MM.1S (cell line): ENCODE measurements at regions not wholly inside any gene's neighbourhood (a gene's known extent, or its start where the extent isn't known, plus 50 kb on each side); places are given as distances from the start of the nearest gene placed in this dataset.

Experiments
- DNase-seq: peaks from one replicate; pipeline ENCODE4 v3.0.0-alpha.2; 2015
- H2AFZ ChIP-seq: fragments of 300-600 bp; sonication (generic); 2 replicates; pipeline ENCODE4 v1.6.0; 2016; ENCODE audit warnings: antibody characterized with exemption, low read length
- H3F3A ChIP-seq: fragments of 300-600 bp; sonication (generic); 2 replicates; pipeline ENCODE4 v1.6.1; 2016; ENCODE audit warnings: mild to moderate bottlenecking, antibody characterized with exemption, low read length, moderate library complexity, mixed read lengths; ENCODE audit not compliant: insufficient read depth
- H3K27ac ChIP-seq: fragments of 300-600 bp; sonication (generic); 2 replicates; pipeline ENCODE4 v1.5.1; 2016; ENCODE audit warnings: mild to moderate bottlenecking, low read length
- H3K27me3 ChIP-seq: fragments of 300-600 bp; sonication (generic); replicated peaks from 2 replicates; pipeline ENCODE4 v1.6.0; 2016; ENCODE audit warnings: low read length; ENCODE audit not compliant: insufficient read depth
- H3K36me3 ChIP-seq: fragments of 300-600 bp; sonication (generic); replicated peaks from 2 replicates; pipeline ENCODE4 v1.6.1; 2016; ENCODE audit warnings: mild to moderate bottlenecking, low read length, mixed read lengths; ENCODE audit not compliant: insufficient read depth
- H3K4me1 ChIP-seq: fragments of 300-600 bp; sonication (generic); 2 replicates; pipeline ENCODE4 v1.6.1; 2016; ENCODE audit warnings: low read length, mixed read lengths
- H3K4me2 ChIP-seq: fragments of 300-600 bp; sonication (generic); 2 replicates; pipeline ENCODE4 v1.6.0; 2016; ENCODE audit warnings: low read depth, low read length
- H3K4me3 ChIP-seq: fragments of 300-600 bp; sonication (generic); 2 replicates; pipeline ENCODE4 v1.5.1; 2016; ENCODE audit warnings: low read length, mixed read lengths
- H3K79me2 ChIP-seq: fragments of 300-600 bp; sonication (generic); 2 replicates; pipeline ENCODE4 v1.6.1; 2016; ENCODE audit warnings: mixed run types, low read length, mixed read lengths
- H3K9ac ChIP-seq: fragments of 300-600 bp; sonication (generic); 2 replicates; pipeline ENCODE4 v1.6.1; 2016; ENCODE audit warnings: low read length, mixed read lengths
- H3K9me2 ChIP-seq: fragments of 300-600 bp; sonication (generic); replicated peaks from 2 replicates; pipeline ENCODE4 v1.6.1; 2016; ENCODE audit warnings: mild to moderate bottlenecking, low read length, mixed read lengths; ENCODE audit not compliant: insufficient read depth
- H3K9me3 ChIP-seq: fragments of 300-600 bp; sonication (generic); replicated peaks from 2 replicates; pipeline ENCODE4 v1.6.1; 2016; ENCODE audit warnings: mild to moderate bottlenecking, low read length, mixed read lengths; ENCODE audit not compliant: insufficient read depth
- H4K20me1 ChIP-seq: fragments of 300-600 bp; sonication (generic); 2 replicates; pipeline ENCODE4 v1.6.1; 2016; ENCODE audit warnings: mild to moderate bottlenecking, low read length, moderate library complexity, mixed read lengths; ENCODE audit not compliant: insufficient read depth
- CTCF ChIP-seq: fragments of 300-600 bp; sonication (generic); IDR thresholded peaks from 2 replicates; pipeline ENCODE4 v1.5.1; 2016; ENCODE audit warnings: antibody characterized with exemption, low read length, mixed read lengths
- EZH2 ChIP-seq: fragments of 300-600 bp; sonication (generic); optimal IDR thresholded peaks from 2 replicates; pipeline ENCODE3; 2017; ENCODE audit warnings: low read depth, mild to moderate bottlenecking, antibody characterized with exemption, low read length, mixed read lengths
- EZH2phosphoT487 ChIP-seq: fragments of 300-600 bp; sonication (generic); IDR thresholded peaks from 2 replicates; pipeline ENCODE4 v1.6.1; 2018; ENCODE audit warnings: antibody characterized with exemption, low read length

- Histone ChIP-seq H3K9me2 (no peaks in the 10 kb centered on the region), H3F3A (no peaks in the 10 kb centered on the region), H3K79me2 (no peaks in the 10 kb centered on the region), H3K4me3 (no peak overlapping the region), H3K36me3 (no peaks in the 10 kb centered on the region), H2AFZ (no peak overlapping the region), H3K4me1 (no peaks in the 10 kb centered on the region), H3K27me3 (no peaks in the 10 kb centered on the region), H3K9ac (no peak overlapping the region), H3K27ac (no peak overlapping the region), H3K9me3 (no peaks in the 10 kb centered on the region), H3K4me2 (no peak overlapping the region), H4K20me1 (no peaks in the 10 kb centered on the region)
- TF ChIP-seq EZH2 (no peak), EZH2phosphoT487 (no peak), CTCF (no peak)
- DNase-seq = no peak
Observed at GRCh38 chr7:114183311-114184088, 231.1 kb upstream of the FOXP2 start.

GRCh38 chr7:114182837-114183236 lies 231.8 kb upstream of the FOXP2 start:
- Histone ChIP-seq H3K36me3 (no peaks in the 10 kb centered on the region), H3K9me3 (no peaks in the 10 kb centered on the region), H3K79me2 (no peaks in the 10 kb centered on the region), H3K4me2 (no peak overlapping the region), H3K9me2 (no peaks in the 10 kb centered on the region), H3K27ac (no peak overlapping the region), H3K4me1 (no peaks in the 10 kb centered on the region), H3K27me3 (no peaks in the 10 kb centered on the region), H3K4me3 (no peak overlapping the region), H4K20me1 (no peaks in the 10 kb centered on the region), H3K9ac (no peak overlapping the region), H2AFZ (no peak overlapping the region), H3F3A (no peaks in the 10 kb centered on the region)
- DNase-seq = no peak
- TF ChIP-seq EZH2 (no peak), EZH2phosphoT487 (no peak), CTCF (no peak)

- H4K20me1 ChIP-seq = no peaks in the 10 kb centered on the region
- no peak for TF ChIP-seq EZH2
- TF ChIP-seq CTCF = no peak
- TF ChIP-seq EZH2phosphoT487 = no peak
Observed at GRCh38 chr7:114181280-114181679, 233.3 kb upstream of the FOXP2 start.

More at GRCh38 chr7:114181280-114181679, 233.3 kb upstream of the FOXP2 start:
- no peaks in the 10 kb centered on the region for H3K79me2 ChIP-seq
- H3K4me1 ChIP-seq = no peaks in the 10 kb centered on the region
- no peak overlapping the region for H3K27ac ChIP-seq
- no peak overlapping the region for H3K4me2 ChIP-seq
- no peaks in the 10 kb centered on the region for H3K9me3 ChIP-seq
- no peak overlapping the region for H3K9ac ChIP-seq
- no peaks in the 10 kb centered on the region for H3K27me3 ChIP-seq
- no peak overlapping the region for H2AFZ ChIP-seq
- H3K9me2 ChIP-seq = no peaks in the 10 kb centered on the region
- no peaks in the 10 kb centered on the region for H3K36me3 ChIP-seq
- H3F3A ChIP-seq = no peaks in the 10 kb centered on the region
- DNase-seq = no peak
- no peak overlapping the region for H3K4me3 ChIP-seq
